ENCODE measurements at regions not wholly inside any gene's neighbourhood (a gene's known extent, or its start where the extent isn't known, plus 50 kb on each side); places are given as distances from the start of the nearest gene placed in this dataset.

- intact Hi-C loops (cut with micrococcal nuclease): no loop called here
- Histone ChIP-seq H3K9me2 (ENCODE audit: insufficient read depth) (no peaks in the 10 kb centered on the region; the same call in 1 of the 2 replicates), H3K79me2 (ENCODE audit: insufficient read depth, low read length) (no peaks in the 10 kb centered on the region), H3K9me3 (ENCODE audit: control insufficient read depth in 1 of 2, insufficient read depth in 1 of 2, low read depth in 1 of 2, low read length in 2 of 2) (no peaks in the 10 kb centered on the region), H3K4me3 (replicated peaks in 1 of 2; ENCODE audit: low read depth in 1 of 2, low read length in 2 of 2) (no peak overlapping the region), H4K20me1 (ENCODE audit: insufficient read depth) (no peaks in the 10 kb centered on the region), H3K27ac (ENCODE audit: low read depth, low read length) (no peak overlapping the region), H3K9ac (ENCODE audit: low read length) (no peak overlapping the region), H3K36me3 (ENCODE audit: control insufficient read depth in 1 of 2, insufficient read depth in 2 of 2, low read length in 2 of 2) (no peaks in the 10 kb centered on the region), H2AFZ (ENCODE audit: low read depth, low read length, poor library complexity, severe bottlenecking) (no peak overlapping the region), H3K4me1 (ENCODE audit: control insufficient read depth in 1 of 2, insufficient read depth in 2 of 2, low read length in 2 of 2) (no peaks in the 10 kb centered on the region), H3K4me2 (ENCODE audit: low read length) (no peak overlapping the region), H3K27me3 (ENCODE audit: insufficient read depth, low read length) (no peaks in the 10 kb centered on the region)
- RAD21 ChIA-PET (ENCODE audit: low non-redundant PET in 1 of 2, low total read pairs in 2 of 2, uncharacterized antibody in 2 of 2, unreplicated experiment in 2 of 2): no interaction called here
- POLR2A ChIA-PET: no interaction called here
- ATAC-seq (no peak), DNase-seq (ENCODE audit: low read depth, low spot score) (no peak)
- no TSS peak for BruUV-seq (replicated peaks)
- CTCF ChIA-PET: no interaction called here
- TF ChIP-seq SRF (IDR thresholded peaks at IDR 0.05; ENCODE audit: low read depth) (no peak), EZH2 (IDR thresholded peaks at IDR 0.05) (no peak), EZH2phosphoT487 (IDR thresholded peaks at IDR 0.05; ENCODE audit: borderline replicate concordance) (no peak), EGR1 (IDR thresholded peaks at IDR 0.05; ENCODE audit: low read depth) (no peak), ATF3 (IDR thresholded peaks at IDR 0.05) (no peak), SP1 (IDR thresholded peaks at IDR 0.05; ENCODE audit: low read depth) (no peak), YY1 (IDR thresholded peaks at IDR 0.05; ENCODE audit: extremely low read depth, insufficient replicate concordance, low read depth, low read length) (no peak), POLR2A (IDR thresholded peaks at IDR 0.05; ENCODE audit: borderline replicate concordance, extremely low read depth, insufficient read depth, insufficient read length) (no peak), RAD21 (IDR thresholded peaks at IDR 0.05; ENCODE audit: low read depth) (no peak), ELF1 (IDR thresholded peaks at IDR 0.05; ENCODE audit: borderline replicate concordance, low read depth) (no peak), TCF7L2 (IDR thresholded peaks at IDR 0.05; ENCODE audit: borderline replicate concordance, extremely low read depth, insufficient read depth, insufficient read length) (no peak), ZFX (IDR thresholded peaks at IDR 0.05) (no peak), MAX (IDR thresholded peaks at IDR 0.05) (no peak), FOSL1 (IDR thresholded peaks at IDR 0.05; ENCODE audit: low read depth) (no peak), REST (IDR thresholded peaks at IDR 0.05; ENCODE audit: low read depth) (no peak), CTCF (IDR thresholded peaks at IDR 0.05 in 2 of 3, conservative IDR thresholded peaks at IDR 0.05 in 1 of 3; ENCODE audit: borderline replicate concordance in 1 of 3, insufficient read depth in 1 of 3, low read depth in 2 of 3, low read length in 2 of 3) (no peak), CBX3 (IDR thresholded peaks at IDR 0.05; ENCODE audit: low read depth) (no peak)
These were observed 133.0 kb upstream of the MMADHC start for GRCh38 chr2:149720615-149721014.
